ENCODE measurements at regions not wholly inside any gene's neighbourhood (a gene's known extent, or its start where the extent isn't known, plus 50 kb on each side); places are given as distances from the start of the nearest gene placed in this dataset.

DNA sequence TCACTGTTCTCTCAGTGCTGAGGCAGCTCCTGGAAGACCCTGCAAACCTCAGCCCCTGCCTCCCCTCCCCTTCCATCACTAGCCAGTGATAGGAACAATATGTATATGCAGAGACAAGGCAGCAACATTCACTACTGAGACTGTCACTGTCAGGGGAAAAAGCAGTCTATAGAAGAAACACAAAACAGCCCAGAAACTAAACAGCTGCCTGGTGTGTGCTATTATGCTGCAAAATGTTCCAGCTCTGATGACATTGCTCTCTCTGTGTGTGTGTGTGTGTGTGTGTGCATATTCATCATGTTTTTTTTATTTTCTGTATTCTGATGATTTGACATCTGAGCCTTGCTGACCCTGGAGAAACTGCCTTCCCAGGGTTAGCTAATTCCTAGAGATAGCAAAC, 147.2 kb downstream of the SPATA18 start:
- Histone ChIP-seq H2BK5ac (ENCODE audit: low read depth, low read length, poor library complexity, severe bottlenecking) (no peak overlapping the region), H2AK5ac (ENCODE audit: low read length, severe bottlenecking) (no peak overlapping the region), H3K27ac (ENCODE audit: low read length, poor library complexity, severe bottlenecking) (peak overlapping the region; percentile 9), H3K4me3 (ENCODE audit: insufficient read depth in 1 of 2, low read depth in 1 of 2, low read length in 2 of 2) (peak overlapping the region in 1 of 2 experiments; percentile 49), H2BK15ac (ENCODE audit: low read depth, poor library complexity, severe bottlenecking) (no peak overlapping the region), H2AFZ (ENCODE audit: low read depth, low read length) (no peak overlapping the region), H3K4me1 (ENCODE audit: control insufficient read depth, insufficient read depth, low read depth, low read length) (peaks cover 6% of the 10 kb centered on the region), H3K4ac (ENCODE audit: low read depth in 1 of 2, low read length in 2 of 2) (no peak overlapping the region), H4K8ac (ENCODE audit: low read length) (no peak overlapping the region), H3K4me2 (ENCODE audit: low read length, poor library complexity, severe bottlenecking) (no peak overlapping the region), H4K91ac (ENCODE audit: low read length) (no peak overlapping the region), H3K14ac (ENCODE audit: low read length in 2 of 2) (no peak overlapping the region), H3K9me3 (ENCODE audit: control insufficient read depth, low read length) (no peaks in the 10 kb centered on the region), H3K18ac (ENCODE audit: low read depth in 1 of 2, low read length in 2 of 2) (no peak overlapping the region), H2BK120ac (ENCODE audit: low read depth, low read length) (no peak overlapping the region), H3K79me1 (replicated peaks; ENCODE audit: low read length, poor library complexity, severe bottlenecking) (no peaks in the 10 kb centered on the region), H3K27me3 (ENCODE audit: control insufficient read depth in 1 of 2, insufficient read depth in 1 of 2, low read length in 2 of 2) (no peaks in the 10 kb centered on the region), H3K9ac (ENCODE audit: low read length) (peak overlapping the region; percentile 77), H3K36me3 (ENCODE audit: control insufficient read depth in 1 of 2, insufficient read depth in 2 of 2, low read depth in 1 of 2, low read length in 2 of 2) (peaks cover 0 to 5% of the 10 kb centered on the region in 2 experiments), H3K23ac (ENCODE audit: low read length in 2 of 2) (no peak overlapping the region), H2BK12ac (ENCODE audit: low read length in 2 of 2) (no peak overlapping the region)
- DNase-seq: no peak

DNA sequence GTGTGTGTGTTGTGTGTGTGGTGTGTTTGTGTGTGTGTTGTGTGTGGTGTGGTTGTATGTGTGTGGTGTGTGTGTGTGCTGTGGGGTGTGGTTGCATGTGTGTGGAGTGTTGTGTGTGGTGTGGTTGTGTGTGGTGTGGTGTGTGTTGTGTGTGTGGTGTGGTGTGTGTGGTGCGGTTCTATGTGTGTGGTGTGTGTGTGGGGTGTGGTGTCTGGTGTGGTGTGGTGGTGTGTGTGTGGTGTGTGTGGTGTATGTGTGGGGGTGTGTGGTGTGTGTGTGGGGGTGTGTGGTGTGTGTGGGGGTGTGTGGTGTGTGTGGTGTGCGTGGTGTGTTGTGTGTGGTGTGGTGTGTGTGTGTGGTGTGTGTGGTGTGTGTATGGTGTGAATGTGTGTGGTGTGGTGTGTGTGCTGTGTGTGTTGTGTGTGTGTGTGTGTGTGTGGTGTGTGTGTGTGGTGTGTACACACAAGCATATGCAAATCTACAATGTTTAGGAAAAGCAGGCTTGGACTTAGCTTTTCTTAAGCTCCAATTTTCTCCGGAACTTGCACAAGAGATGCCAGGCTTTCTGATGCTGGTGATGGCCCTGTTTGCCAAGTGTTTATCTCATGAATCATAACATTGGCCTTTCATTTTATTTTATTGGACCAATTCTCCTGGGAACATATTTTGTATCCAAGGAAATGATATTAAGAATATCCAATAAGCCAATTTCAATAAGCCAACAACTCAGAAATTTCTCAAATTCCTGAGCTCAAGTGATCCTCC, 148.7 kb downstream of the SPATA18 start:
- Histone ChIP-seq H3K18ac (ENCODE audit: low read depth in 1 of 2, low read length in 2 of 2) (no peak overlapping the region), H3K9me3 (ENCODE audit: control insufficient read depth, low read length) (no peaks in the 10 kb centered on the region), H4K91ac (ENCODE audit: low read length) (no peak overlapping the region), H2AFZ (ENCODE audit: low read depth, low read length) (peak overlapping the region; percentile 44), H3K14ac (ENCODE audit: low read length in 2 of 2) (peak overlapping the region in 1 of 2 experiments; percentile 82), H3K23ac (ENCODE audit: low read length in 2 of 2) (no peak overlapping the region), H2BK5ac (ENCODE audit: low read depth, low read length, poor library complexity, severe bottlenecking) (no peak overlapping the region), H3K27me3 (ENCODE audit: control insufficient read depth in 1 of 2, insufficient read depth in 1 of 2, low read length in 2 of 2) (no peaks in the 10 kb centered on the region), H2BK15ac (ENCODE audit: low read depth, poor library complexity, severe bottlenecking) (no peak overlapping the region), H2BK12ac (ENCODE audit: low read length in 2 of 2) (no peak overlapping the region), H3K36me3 (ENCODE audit: control insufficient read depth in 1 of 2, insufficient read depth in 2 of 2, low read depth in 1 of 2, low read length in 2 of 2) (peaks cover 0 to 5% of the 10 kb centered on the region in 2 experiments), H3K4ac (ENCODE audit: low read depth in 1 of 2, low read length in 2 of 2) (peak overlapping the region in 1 of 2 experiments; percentile 24), H3K79me1 (replicated peaks; ENCODE audit: low read length, poor library complexity, severe bottlenecking) (no peaks in the 10 kb centered on the region), H3K4me1 (ENCODE audit: control insufficient read depth, insufficient read depth, low read depth, low read length) (peaks cover 6% of the 10 kb centered on the region), H3K4me2 (ENCODE audit: low read length, poor library complexity, severe bottlenecking) (no peak overlapping the region), H2BK120ac (ENCODE audit: low read depth, low read length) (no peak overlapping the region), H4K8ac (ENCODE audit: low read length) (no peak overlapping the region), H3K4me3 (ENCODE audit: insufficient read depth in 1 of 2, low read depth in 1 of 2, low read length in 2 of 2) (peak overlapping the region in 1 of 2 experiments; percentile 27), H3K27ac (ENCODE audit: low read length, poor library complexity, severe bottlenecking) (no peak overlapping the region), H3K9ac (ENCODE audit: low read length) (peak overlapping the region; percentile 51), H2AK5ac (ENCODE audit: low read length, severe bottlenecking) (peak overlapping the region; percentile 30)
- WGBS: 100% methylated on average over 2 of the region's 3 CpGs
- peak; percentile 6 for DNase-seq

DNA sequence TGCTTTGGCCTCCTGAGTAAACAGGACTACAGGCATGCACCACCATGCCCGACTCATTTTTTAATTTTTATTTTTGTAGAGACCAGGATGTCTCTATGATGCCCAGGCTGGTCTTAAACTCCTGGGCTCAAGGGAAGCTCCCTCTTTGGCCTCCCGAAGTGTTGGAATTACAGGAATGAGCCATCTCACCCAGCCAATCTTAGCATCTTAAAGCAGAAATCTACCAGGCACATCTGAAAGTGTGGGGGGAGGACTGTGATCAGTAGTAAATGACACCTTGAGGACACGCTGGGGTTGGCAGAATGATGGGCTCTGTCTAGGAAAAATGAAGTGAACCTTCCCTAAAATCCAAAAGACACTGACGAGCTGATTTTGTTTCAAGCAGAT, 149.2 kb downstream of the SPATA18 start:
- Histone ChIP-seq H3K9ac (ENCODE audit: low read length) (peak overlapping the region; percentile 51), H2BK5ac (ENCODE audit: low read depth, low read length, poor library complexity, severe bottlenecking) (no peak overlapping the region), H3K27me3 (ENCODE audit: control insufficient read depth in 1 of 2, insufficient read depth in 1 of 2, low read length in 2 of 2) (no peaks in the 10 kb centered on the region), H3K9me3 (ENCODE audit: control insufficient read depth, low read length) (no peaks in the 10 kb centered on the region), H4K8ac (ENCODE audit: low read length) (no peak overlapping the region), H3K79me1 (replicated peaks; ENCODE audit: low read length, poor library complexity, severe bottlenecking) (no peaks in the 10 kb centered on the region), H2AFZ (ENCODE audit: low read depth, low read length) (no peak overlapping the region), H3K18ac (ENCODE audit: low read depth in 1 of 2, low read length in 2 of 2) (no peak overlapping the region), H3K4ac (ENCODE audit: low read depth in 1 of 2, low read length in 2 of 2) (no peak overlapping the region), H2BK15ac (ENCODE audit: low read depth, poor library complexity, severe bottlenecking) (no peak overlapping the region), H3K4me2 (ENCODE audit: low read length, poor library complexity, severe bottlenecking) (no peak overlapping the region), H3K14ac (ENCODE audit: low read length in 2 of 2) (no peak overlapping the region), H3K4me3 (ENCODE audit: insufficient read depth in 1 of 2, low read depth in 1 of 2, low read length in 2 of 2) (peak overlapping the region in 1 of 2 experiments; percentile 5), H2AK5ac (ENCODE audit: low read length, severe bottlenecking) (no peak overlapping the region), H2BK12ac (ENCODE audit: low read length in 2 of 2) (no peak overlapping the region), H4K91ac (ENCODE audit: low read length) (no peak overlapping the region), H3K4me1 (ENCODE audit: control insufficient read depth, insufficient read depth, low read depth, low read length) (peaks cover 6% of the 10 kb centered on the region), H3K36me3 (ENCODE audit: control insufficient read depth in 1 of 2, insufficient read depth in 2 of 2, low read depth in 1 of 2, low read length in 2 of 2) (peaks cover 0 to 5% of the 10 kb centered on the region in 2 experiments), H2BK120ac (ENCODE audit: low read depth, low read length) (no peak overlapping the region), H3K23ac (ENCODE audit: low read length in 2 of 2) (no peak overlapping the region), H3K27ac (ENCODE audit: low read length, poor library complexity, severe bottlenecking) (peak overlapping the region; percentile 21)
- WGBS: 91% methylated on average over 3 of the region's 4 CpGs
- no peak for DNase-seq

DNA sequence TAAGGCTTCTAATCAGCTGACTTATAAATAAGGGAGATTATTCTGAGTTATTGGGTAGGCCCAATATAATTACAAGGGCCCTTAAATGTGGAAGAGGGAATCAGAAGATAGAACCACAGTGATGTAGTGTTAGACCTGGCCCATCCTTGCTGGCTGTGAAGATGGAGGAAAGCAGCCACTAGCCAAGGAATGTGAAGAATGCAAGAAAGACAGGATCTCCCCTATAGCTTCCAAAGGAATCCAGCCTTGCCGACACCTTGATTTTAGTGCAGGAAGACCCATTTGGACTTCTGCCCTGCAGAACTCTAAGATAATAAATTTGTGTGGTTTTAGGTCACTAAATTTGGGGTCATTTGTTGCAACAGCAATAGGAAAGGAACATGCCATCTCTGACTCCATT, 150.6 kb downstream of the SPATA18 start:
- Histone ChIP-seq H3K27ac (ENCODE audit: low read length, poor library complexity, severe bottlenecking) (no peak overlapping the region), H3K79me1 (replicated peaks; ENCODE audit: low read length, poor library complexity, severe bottlenecking) (no peaks in the 10 kb centered on the region), H3K4me3 (ENCODE audit: insufficient read depth in 1 of 2, low read depth in 1 of 2, low read length in 2 of 2) (peak overlapping the region in 1 of 2 experiments; percentile 8), H4K8ac (ENCODE audit: low read length) (no peak overlapping the region), H2BK12ac (ENCODE audit: low read length in 2 of 2) (no peak overlapping the region), H3K18ac (ENCODE audit: low read depth in 1 of 2, low read length in 2 of 2) (no peak overlapping the region), H3K14ac (ENCODE audit: low read length in 2 of 2) (no peak overlapping the region), H3K27me3 (ENCODE audit: control insufficient read depth in 1 of 2, insufficient read depth in 1 of 2, low read length in 2 of 2) (no peaks in the 10 kb centered on the region), H3K36me3 (ENCODE audit: control insufficient read depth in 1 of 2, insufficient read depth in 2 of 2, low read depth in 1 of 2, low read length in 2 of 2) (peaks cover 0 to 5% of the 10 kb centered on the region in 2 experiments), H3K9ac (ENCODE audit: low read length) (no peak overlapping the region), H3K4me2 (ENCODE audit: low read length, poor library complexity, severe bottlenecking) (no peak overlapping the region), H2AK5ac (ENCODE audit: low read length, severe bottlenecking) (no peak overlapping the region), H3K4me1 (ENCODE audit: control insufficient read depth, insufficient read depth, low read depth, low read length) (peaks cover 6% of the 10 kb centered on the region), H3K9me3 (ENCODE audit: control insufficient read depth, low read length) (no peaks in the 10 kb centered on the region), H3K23ac (ENCODE audit: low read length in 2 of 2) (no peak overlapping the region), H2AFZ (ENCODE audit: low read depth, low read length) (no peak overlapping the region), H2BK120ac (ENCODE audit: low read depth, low read length) (no peak overlapping the region), H4K91ac (ENCODE audit: low read length) (no peak overlapping the region), H2BK15ac (ENCODE audit: low read depth, poor library complexity, severe bottlenecking) (no peak overlapping the region), H2BK5ac (ENCODE audit: low read depth, low read length, poor library complexity, severe bottlenecking) (no peak overlapping the region), H3K4ac (ENCODE audit: low read depth in 1 of 2, low read length in 2 of 2) (no peak overlapping the region)
- WGBS: no CpG with 5 or more reads among the region's 1 CpG
- no peak for DNase-seq

Data from mesenchymal stem cell (in vitro differentiated cells and primary cell).